ENCODE measurements at regions not wholly inside any gene's neighbourhood (a gene's known extent, or its start where the extent isn't known, plus 50 kb on each side); places are given as distances from the start of the nearest gene placed in this dataset.

DNA sequence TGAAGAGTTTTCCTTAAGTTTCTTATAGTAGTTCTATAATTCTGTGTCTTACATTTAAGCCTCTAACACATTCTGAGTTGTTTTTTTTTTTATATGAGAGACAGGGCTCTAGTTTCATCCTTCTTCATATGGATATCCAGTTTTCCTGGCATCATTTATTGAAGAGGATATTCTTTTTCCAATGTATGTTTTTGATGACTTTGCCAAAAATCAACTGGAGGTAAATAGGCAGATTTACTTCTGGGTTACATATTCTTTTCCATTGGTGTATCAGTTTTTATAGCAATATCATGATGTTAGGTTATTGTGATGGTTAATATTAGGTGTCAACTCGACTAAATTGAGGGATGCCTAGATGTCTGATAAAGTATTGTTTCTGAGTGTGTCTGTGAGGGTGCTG is 650.7 kb upstream of the GRID2 start:
- Histone ChIP-seq H4K20me1 (ENCODE audit: control insufficient read depth, extremely low read depth, insufficient read depth, low read length) (no peaks in the 10 kb centered on the region), H3K27ac (ENCODE audit: control insufficient read depth, insufficient read depth, low read length) (no peak overlapping the region), H3K4me2 (ENCODE audit: control insufficient read depth, extremely low read depth, insufficient read depth, low read depth, low read length) (no peak overlapping the region), H2AFZ (ENCODE audit: control insufficient read depth, low read length) (no peak overlapping the region), H3K79me2 (ENCODE audit: control insufficient read depth, insufficient read depth, low read length) (no peaks in the 10 kb centered on the region), H3K4me1 (ENCODE audit: control insufficient read depth, extremely low read depth, insufficient read depth, low read length) (no peaks in the 10 kb centered on the region), H3K4me3 (ENCODE audit: control insufficient read depth in 2 of 3, extremely low read depth in 1 of 3, insufficient read depth in 2 of 3, low read depth in 1 of 3, low read length in 3 of 3) (no peak overlapping the region), H3K9me3 (ENCODE audit: control insufficient read depth, low read depth, low read length) (no peaks in the 10 kb centered on the region), H3K36me3 (ENCODE audit: control insufficient read depth in 2 of 2, extremely low read depth in 1 of 2, insufficient read depth in 2 of 2, low read length in 2 of 2) (no peaks in the 10 kb centered on the region), H3K9me1 (ENCODE audit: control insufficient read depth, extremely low read depth, insufficient read depth, low read length) (no peaks in the 10 kb centered on the region), H3K9ac (ENCODE audit: control insufficient read depth, extremely low read depth, insufficient read depth, low read length) (no peak overlapping the region), H3K27me3 (ENCODE audit: control insufficient read depth, extremely low read depth, insufficient read depth, low read length) (no peaks in the 10 kb centered on the region)
- DNase-seq (ENCODE audit: low read depth, low spot score) (no peak), FAIRE-seq (no peak)
- dilution Hi-C loops (cut with MboI; ENCODE audit: extremely low pct_ligation_motif_present, low sequenced_read_pairs) = no loop called here
- TF ChIP-seq, protein P1, sequence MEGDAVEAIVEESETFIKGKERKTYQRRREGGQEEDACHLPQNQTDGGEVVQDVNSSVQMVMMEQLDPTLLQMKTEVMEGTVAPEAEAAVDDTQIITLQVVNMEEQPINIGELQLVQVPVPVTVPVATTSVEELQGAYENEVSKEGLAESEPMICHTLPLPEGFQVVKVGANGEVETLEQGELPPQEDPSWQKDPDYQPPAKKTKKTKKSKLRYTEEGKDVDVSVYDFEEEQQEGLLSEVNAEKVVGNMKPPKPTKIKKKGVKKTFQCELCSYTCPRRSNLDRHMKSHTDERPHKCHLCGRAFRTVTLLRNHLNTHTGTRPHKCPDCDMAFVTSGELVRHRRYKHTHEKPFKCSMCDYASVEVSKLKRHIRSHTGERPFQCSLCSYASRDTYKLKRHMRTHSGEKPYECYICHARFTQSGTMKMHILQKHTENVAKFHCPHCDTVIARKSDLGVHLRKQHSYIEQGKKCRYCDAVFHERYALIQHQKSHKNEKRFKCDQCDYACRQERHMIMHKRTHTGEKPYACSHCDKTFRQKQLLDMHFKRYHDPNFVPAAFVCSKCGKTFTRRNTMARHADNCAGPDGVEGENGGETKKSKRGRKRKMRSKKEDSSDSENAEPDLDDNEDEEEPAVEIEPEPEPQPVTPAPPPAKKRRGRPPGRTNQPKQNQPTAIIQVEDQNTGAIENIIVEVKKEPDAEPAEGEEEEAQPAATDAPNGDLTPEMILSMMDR (optimal IDR thresholded peaks at IDR 0.05 in 1 of 3, IDR thresholded peaks at IDR 0.05 in 1 of 3, conservative IDR thresholded peaks at IDR 0.05 in 1 of 3; ENCODE audit: extremely low read depth in 1 of 3, insufficient read depth in 2 of 3, low read length in 3 of 3) = no peak
- TF ChIP-seq EZH2 (IDR thresholded peaks at IDR 0.05; ENCODE audit: low read length) = no peak

- FAIRE-seq = no peak
- Histone ChIP-seq H3K4me3 (ENCODE audit: control insufficient read depth in 2 of 3, extremely low read depth in 1 of 3, insufficient read depth in 2 of 3, low read depth in 1 of 3, low read length in 3 of 3) (no peak overlapping the region), H3K4me1 (ENCODE audit: control insufficient read depth, extremely low read depth, insufficient read depth, low read length) (no peaks in the 10 kb centered on the region), H3K9me3 (ENCODE audit: control insufficient read depth, low read depth, low read length) (no peaks in the 10 kb centered on the region), H3K27ac (ENCODE audit: control insufficient read depth, insufficient read depth, low read length) (no peak overlapping the region), H3K27me3 (ENCODE audit: control insufficient read depth, extremely low read depth, insufficient read depth, low read length) (no peaks in the 10 kb centered on the region), H3K9ac (ENCODE audit: control insufficient read depth, extremely low read depth, insufficient read depth, low read length) (no peak overlapping the region), H3K36me3 (ENCODE audit: control insufficient read depth in 2 of 2, extremely low read depth in 1 of 2, insufficient read depth in 2 of 2, low read length in 2 of 2) (no peaks in the 10 kb centered on the region), H3K4me2 (ENCODE audit: control insufficient read depth, extremely low read depth, insufficient read depth, low read depth, low read length) (no peak overlapping the region), H4K20me1 (ENCODE audit: control insufficient read depth, extremely low read depth, insufficient read depth, low read length) (no peaks in the 10 kb centered on the region), H3K79me2 (ENCODE audit: control insufficient read depth, insufficient read depth, low read length) (no peaks in the 10 kb centered on the region), H2AFZ (ENCODE audit: control insufficient read depth, low read length) (no peak overlapping the region), H3K9me1 (ENCODE audit: control insufficient read depth, extremely low read depth, insufficient read depth, low read length) (no peaks in the 10 kb centered on the region)
- TF ChIP-seq EZH2 (IDR thresholded peaks at IDR 0.05; ENCODE audit: low read length) = no peak
- TF ChIP-seq, protein P1 (optimal IDR thresholded peaks at IDR 0.05 in 1 of 3, IDR thresholded peaks at IDR 0.05 in 1 of 3, conservative IDR thresholded peaks at IDR 0.05 in 1 of 3; ENCODE audit: extremely low read depth in 1 of 3, insufficient read depth in 2 of 3, low read length in 3 of 3) = no peak
- dilution Hi-C loops (cut with MboI; ENCODE audit: extremely low pct_ligation_motif_present, low sequenced_read_pairs) = no loop called here
- DNase-seq (ENCODE audit: low read depth, low spot score) = no peak
Observed at GRCh38 chr4:91681091-91681490, 622.7 kb upstream of the GRID2 start.
